ENCODE measurements at regions not wholly inside any gene's neighbourhood (a gene's known extent, or its start where the extent isn't known, plus 50 kb on each side); places are given as distances from the start of the nearest gene placed in this dataset.

GRCh38 chr3:30181178-30181465, 425.3 kb upstream of the TGFBR2 start:
- Histone ChIP-seq H3K27ac (no peak overlapping the region), H3K9me3 (no peaks in the 10 kb centered on the region), H3K36me3 (no peaks in the 10 kb centered on the region), H3K27me3 (no peaks in the 10 kb centered on the region), H3K4me3 (no peak overlapping the region), H3K4me1 (no peaks in the 10 kb centered on the region)
- intact Hi-C loops (cut with DNase I; ENCODE audit: low total_unique reads), result no loop called here
- DNase-seq, result no peak
- no peak for TF ChIP-seq CTCF (IDR thresholded peaks at IDR 0.05)

- Histone ChIP-seq H3K4me1 (no peaks in the 10 kb centered on the region), H3K36me3 (no peaks in the 10 kb centered on the region), H3K27ac (no peak overlapping the region), H3K4me3 (no peak overlapping the region), H3K9me3 (no peaks in the 10 kb centered on the region), H3K27me3 (no peaks in the 10 kb centered on the region)
- TF ChIP-seq CTCF (IDR thresholded peaks at IDR 0.05), result no peak
- intact Hi-C loops (cut with DNase I; ENCODE audit: low total_unique reads), result no loop called here
- no peak for DNase-seq
These were observed 424.8 kb upstream of the TGFBR2 start for GRCh38 chr3:30181581-30181980.

- Histone ChIP-seq H3K4me1 (no peaks in the 10 kb centered on the region), H3K27me3 (no peaks in the 10 kb centered on the region), H3K4me3 (no peak overlapping the region), H3K27ac (no peak overlapping the region), H3K36me3 (no peaks in the 10 kb centered on the region), H3K9me3 (no peaks in the 10 kb centered on the region)
- intact Hi-C loops (cut with DNase I; ENCODE audit: low total_unique reads), result no loop called here
- no peak for TF ChIP-seq CTCF (IDR thresholded peaks at IDR 0.05)
- no peak for DNase-seq
These were observed 423.0 kb upstream of the TGFBR2 start for GRCh38 chr3:30183421-30183820.

DNA sequence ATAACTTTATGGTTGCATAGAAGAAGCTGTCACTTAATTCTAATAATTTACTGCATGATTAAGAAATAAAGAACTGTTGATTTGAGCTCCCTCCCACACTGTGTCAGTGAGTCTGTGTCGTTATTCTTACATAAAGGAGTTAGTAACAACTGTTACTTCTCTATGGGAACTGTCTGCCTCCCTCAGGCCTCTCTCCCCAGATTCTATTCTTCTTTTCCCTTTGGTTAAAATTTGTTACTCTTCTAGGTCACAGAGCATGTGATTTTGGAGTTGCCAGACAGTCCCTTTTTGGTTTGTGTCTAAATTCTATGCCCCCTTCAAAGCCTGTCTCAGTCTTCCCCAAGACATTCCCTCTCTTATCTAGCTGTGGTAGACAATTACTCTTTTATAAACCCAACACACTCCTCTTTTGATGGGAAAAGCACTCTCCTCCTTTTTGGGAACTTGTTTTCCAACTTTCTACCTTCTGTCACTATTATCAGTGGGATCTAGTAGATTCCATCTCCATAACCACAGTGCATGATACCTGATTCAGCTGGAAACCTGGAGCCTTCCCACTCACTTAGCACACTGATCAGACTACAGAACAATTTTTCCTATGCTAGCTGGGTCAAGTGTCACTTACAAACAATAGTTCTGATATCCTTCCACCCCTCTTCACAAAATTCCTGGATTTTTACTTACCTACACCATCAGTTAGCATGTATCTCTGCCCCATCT, 422.1 kb upstream of the TGFBR2 start:
- H3K9me3 ChIP-seq, result no peaks in the 10 kb centered on the region
- no peak for TF ChIP-seq CTCF (IDR thresholded peaks at IDR 0.05)
- no peaks in the 10 kb centered on the region for H3K36me3 ChIP-seq
- intact Hi-C loops (cut with DNase I; ENCODE audit: low total_unique reads), result no loop called here
- no peaks in the 10 kb centered on the region for H3K27me3 ChIP-seq
- H3K4me3 ChIP-seq, result no peak overlapping the region
- no peak overlapping the region for H3K27ac ChIP-seq
- no peaks in the 10 kb centered on the region for H3K4me1 ChIP-seq
- DNase-seq, result no peak

DNA sequence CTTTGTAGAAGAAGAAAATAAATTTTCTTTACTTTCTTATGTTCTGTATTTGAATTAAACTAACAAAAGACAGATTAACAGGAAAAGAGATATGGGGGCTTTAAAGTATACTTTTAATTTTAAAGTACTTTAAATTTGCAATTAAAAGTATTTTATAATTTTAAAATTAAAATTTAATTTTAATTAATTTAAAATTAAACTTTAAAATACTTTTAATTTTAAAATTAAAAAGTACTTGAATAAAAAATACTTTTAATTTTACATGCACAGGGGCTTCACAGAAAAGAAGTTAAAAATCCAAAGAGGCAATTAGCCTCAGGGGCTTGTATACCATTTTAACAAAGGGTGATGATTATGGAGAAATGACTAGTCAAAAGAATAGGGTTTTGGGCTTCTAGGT, 420.5 kb upstream of the TGFBR2 start:
- Histone ChIP-seq H3K9me3 (no peaks in the 10 kb centered on the region), H3K27ac (no peak overlapping the region), H3K36me3 (no peaks in the 10 kb centered on the region), H3K27me3 (no peaks in the 10 kb centered on the region), H3K4me1 (no peaks in the 10 kb centered on the region), H3K4me3 (no peak overlapping the region)
- no peak for TF ChIP-seq CTCF (IDR thresholded peaks at IDR 0.05)
- intact Hi-C loops (cut with DNase I; ENCODE audit: low total_unique reads), result no loop called here
- no peak for DNase-seq

GRCh38 chr3:30186741-30187219, 419.6 kb upstream of the TGFBR2 start:
- no peaks in the 10 kb centered on the region for H3K4me1 ChIP-seq
- H3K36me3 ChIP-seq, result no peaks in the 10 kb centered on the region
- H3K27me3 ChIP-seq, result no peaks in the 10 kb centered on the region
- no peak for DNase-seq
- intact Hi-C loops (cut with DNase I; ENCODE audit: low total_unique reads), result no loop called here
- H3K27ac ChIP-seq, result no peak overlapping the region
- no peaks in the 10 kb centered on the region for H3K9me3 ChIP-seq
- no peak for TF ChIP-seq CTCF (IDR thresholded peaks at IDR 0.05)
- H3K4me3 ChIP-seq, result no peak overlapping the region

All from tibial artery (tissue), 4 donors.